NB4 (cell line): ENCODE measurements at regions not wholly inside any gene's neighbourhood (a gene's known extent, or its start where the extent isn't known, plus 50 kb on each side); places are given as distances from the start of the nearest gene placed in this dataset.

Experiments
- CTCF ChIP-seq: IDR thresholded peaks from one replicate; pipeline ENCODE4 v1.5.1; 2012; ENCODE audit warnings: low read depth, low read length
- MAX ChIP-seq: IDR thresholded peaks from 2 replicates; pipeline ENCODE4 v1.6.1; 2011; ENCODE audit warnings: low read depth, low read length
- MYC ChIP-seq: IDR thresholded peaks from 2 replicates; pipeline ENCODE4 v1.6.1; 2011; ENCODE audit warnings: low read depth, low read length
- POLR2A ChIP-seq: IDR thresholded peaks from 2 replicates; pipeline ENCODE4 v1.6.1; 2011; ENCODE audit warnings: mild to moderate bottlenecking; ENCODE audit not compliant: insufficient read length; ENCODE audit errors: extremely low read depth

GRCh38 chr1:48099072-48099773 is 102.0 kb upstream of the TRABD2B start:
- no peak for TF ChIP-seq CTCF
- TF ChIP-seq POLR2A, result no peak
- no peak for TF ChIP-seq MAX
- TF ChIP-seq MYC, result no peak
